ENCODE measurements at regions not wholly inside any gene's neighbourhood (a gene's known extent, or its start where the extent isn't known, plus 50 kb on each side); places are given as distances from the start of the nearest gene placed in this dataset.
A peak's percentile ranks its signal among the peaks of the same experiment; 100 is the strongest.

- no peaks in the 10 kb centered on the region for H3K27me3 ChIP-seq (replicated peaks)
- no peak for TF ChIP-seq CTCF (IDR thresholded peaks at IDR 0.05; ENCODE audit: low read depth, low read length, missing control alignments)
- in situ Hi-C loops (cut with HindIII; ENCODE audit: low pct_ligation_motif_present, low sequenced_read_pairs), result no loop called here
- no peak overlapping the region for H3K27ac ChIP-seq
- no peaks in the 10 kb centered on the region for H3K36me3 ChIP-seq (replicated peaks)
- no peak overlapping the region for H3K4me3 ChIP-seq (ENCODE audit: low read depth, low read length)
- no peak for DNase-seq
These were observed 157.3 kb downstream of the AASDH start for GRCh38 chr4:56229947-56230346.

- no peak for TF ChIP-seq CTCF (IDR thresholded peaks at IDR 0.05; ENCODE audit: low read depth, low read length, missing control alignments)
- in situ Hi-C loops (cut with HindIII; ENCODE audit: low pct_ligation_motif_present, low sequenced_read_pairs), result no loop called here
- Histone ChIP-seq H3K27me3 (replicated peaks) (no peaks in the 10 kb centered on the region), H3K27ac (no peak overlapping the region), H3K36me3 (replicated peaks) (no peaks in the 10 kb centered on the region), H3K4me3 (ENCODE audit: low read depth, low read length) (no peak overlapping the region)
- DNase-seq, result no peak
These were observed 159.9 kb downstream of the AASDH start for GRCh38 chr4:56227301-56227835.

- Histone ChIP-seq H3K4me3 (ENCODE audit: low read depth, low read length) (no peak overlapping the region), H3K36me3 (replicated peaks) (no peaks in the 10 kb centered on the region), H3K27ac (no peak overlapping the region), H3K27me3 (replicated peaks) (no peaks in the 10 kb centered on the region)
- DNase-seq, result no peak
- no peak for TF ChIP-seq CTCF (IDR thresholded peaks at IDR 0.05; ENCODE audit: low read depth, low read length, missing control alignments)
- in situ Hi-C loops (cut with HindIII; ENCODE audit: low pct_ligation_motif_present, low sequenced_read_pairs), result no loop called here
These were observed 160.7 kb downstream of the AASDH start for GRCh38 chr4:56226579-56226978.

GRCh38 chr4:56224641-56225040 is 162.7 kb downstream of the AASDH start:
- Histone ChIP-seq H3K36me3 (replicated peaks) (no peaks in the 10 kb centered on the region), H3K27ac (no peak overlapping the region), H3K4me3 (ENCODE audit: low read depth, low read length) (no peak overlapping the region), H3K27me3 (replicated peaks) (no peaks in the 10 kb centered on the region)
- no peak for TF ChIP-seq CTCF (IDR thresholded peaks at IDR 0.05; ENCODE audit: low read depth, low read length, missing control alignments)
- DNase-seq, result no peak
- in situ Hi-C loops (cut with HindIII; ENCODE audit: low pct_ligation_motif_present, low sequenced_read_pairs), result no loop called here

- no peaks in the 10 kb centered on the region for H3K27me3 ChIP-seq (replicated peaks)
- TF ChIP-seq CTCF (IDR thresholded peaks at IDR 0.05; ENCODE audit: low read depth, low read length, missing control alignments), result no peak
- in situ Hi-C loops (cut with HindIII; ENCODE audit: low pct_ligation_motif_present, low sequenced_read_pairs), result no loop called here
- peak; percentile 6 for DNase-seq
- H3K4me3 ChIP-seq (ENCODE audit: low read depth, low read length), result no peak overlapping the region
- H3K27ac ChIP-seq, result no peak overlapping the region
- H3K36me3 ChIP-seq (replicated peaks), result no peaks in the 10 kb centered on the region
These were observed 164.8 kb downstream of the AASDH start for GRCh38 chr4:56222514-56222913.

- Histone ChIP-seq H3K36me3 (replicated peaks) (no peaks in the 10 kb centered on the region), H3K4me3 (ENCODE audit: low read depth, low read length) (no peak overlapping the region), H3K27ac (no peak overlapping the region), H3K27me3 (replicated peaks) (no peaks in the 10 kb centered on the region)
- no peak for TF ChIP-seq CTCF (IDR thresholded peaks at IDR 0.05; ENCODE audit: low read depth, low read length, missing control alignments)
- in situ Hi-C loops (cut with HindIII; ENCODE audit: low pct_ligation_motif_present, low sequenced_read_pairs), result no loop called here
- DNase-seq, result peak; percentile 3
These were observed 167.0 kb downstream of the AASDH start for GRCh38 chr4:56220261-56220660.

Data from brain microvascular endothelial cell (primary cell).